HCT116 (cell line): ENCODE measurements at regions not wholly inside any gene's neighbourhood (a gene's known extent, or its start where the extent isn't known, plus 50 kb on each side); places are given as distances from the start of the nearest gene placed in this dataset.

ENCODE experiments used
- ATAC-seq: fragments of 200-7000 bp; cut with Tn5 transposase; 2 replicates; pipeline ENCODE4 v1.9.1; 2020; ENCODE audit warnings: mild to moderate bottlenecking, moderate library complexity
- BruUV-seq: library from RNA; stranded (reverse); fragments of 400-500 nt; replicated peaks from 2 replicates; lab custom pipeline; 2021; lab: Mats Ljungman, UMichigan
- CTCF ChIA-PET: fragments of 300-600 bp; sonication (Branson Sonifier 250); formaldehyde crosslinking; loops from one replicate; lab custom pipeline; 2021; ENCODE audit warnings: antibody characterized with exemption; lab: Charles Lee
- POLR2A ChIA-PET: fragments of 300-600, 350-600 bp; sonication (Branson Sonifier 250); formaldehyde crosslinking; loops from one replicate; lab custom pipeline; 2021; ENCODE audit warnings: antibody characterized with exemption; lab: Charles Lee
- RAD21 ChIA-PET, 2 experiments: fragments of 300-600 bp; sonication (Branson Sonifier 250); formaldehyde crosslinking; loops; one replicate each; lab custom pipeline; 2023; ENCODE audit warnings: low total read pairs in 2 of 2; ENCODE audit not compliant: uncharacterized antibody in 2 of 2, unreplicated experiment in 2 of 2, low non-redundant PET in 1 of 2; lab: Charles Lee
- DNase-seq: peaks from one replicate; pipeline ENCODE4 v3.0.0-alpha.2; 2010; ENCODE audit warnings: low read depth, low spot score
- H2AFZ ChIP-seq: fragments of 200-600 bp; shearing (Covaris generic), sonication (generic); 2 replicates; pipeline ENCODE4 v1.6.1; 2017; ENCODE audit warnings: low read depth, mixed run types, mixed read lengths, antibody characterized with exemption, low read length; ENCODE audit not compliant: poor library complexity, severe bottlenecking
- H3K27ac ChIP-seq: 2 replicates; pipeline ENCODE4 v1.5.1; 2012; ENCODE audit warnings: low read depth, low read length
- H3K27me3 ChIP-seq: fragments of 200-600 bp; sonication (generic); 2 replicates; pipeline ENCODE4 v1.6.1; 2016; ENCODE audit warnings: mixed run types, low read length, mixed read lengths; ENCODE audit not compliant: insufficient read depth
- H3K36me3 ChIP-seq, 2 experiments: fragments of 200-500 bp in 1 of 2; fragments of 200-600 bp in 1 of 2; sonication (Bioruptor generic) in 1 of 2; sonication (generic) in 1 of 2; 2 replicates each; pipeline versions ENCODE4 v1.5.1 to v1.6.1; 2014 to 2016; ENCODE audit warnings: low read length in 2 of 2, inconsistent platforms in 1 of 2, mixed read lengths in 1 of 2, mixed run types in 1 of 2; ENCODE audit not compliant: insufficient read depth in 2 of 2, control insufficient read depth in 1 of 2
- H3K4me1 ChIP-seq, 2 experiments: fragments of 200-600 bp in 1 of 2; sonication (generic) in 1 of 2; 2 replicates each; pipeline versions ENCODE4 v1.5.1 to v1.6.1; 2012 to 2017; ENCODE audit warnings: low read length in 2 of 2, inconsistent platforms in 1 of 2, mild to moderate bottlenecking in 1 of 2, mixed read lengths in 1 of 2, mixed run types in 1 of 2, moderate library complexity in 1 of 2; ENCODE audit not compliant: insufficient read depth in 2 of 2, control insufficient read depth in 1 of 2
- H3K4me2 ChIP-seq: fragments of 200-600 bp; sonication (generic); 2 replicates; pipeline ENCODE4 v1.6.1; 2017; ENCODE audit warnings: mixed run types, low read length, mixed read lengths
- H3K4me3 ChIP-seq, 2 experiments: fragments of 200-600 bp in 1 of 2; sonication (generic) in 1 of 2; replicated peaks in 1 of 2; 2 replicates each; pipeline ENCODE4 v1.5.1; 2011 to 2016; ENCODE audit warnings: low read length in 2 of 2, control low read depth in 1 of 2, low read depth in 1 of 2, mild to moderate bottlenecking in 1 of 2, mixed read lengths in 1 of 2, mixed run types in 1 of 2
- H3K79me2 ChIP-seq: fragments of 200-600 bp; sonication (generic); 2 replicates; pipeline ENCODE4 v1.6.1; 2017; ENCODE audit warnings: mild to moderate bottlenecking, mixed run types, low read length, moderate library complexity, mixed read lengths; ENCODE audit not compliant: insufficient read depth
- H3K9ac ChIP-seq: fragments of 200-600 bp; sonication (generic); 2 replicates; pipeline ENCODE4 v1.6.1; 2016; ENCODE audit warnings: low read length, mixed read lengths
- H3K9me2 ChIP-seq: fragments of 200-600 bp; sonication (generic), shearing (Covaris generic); 2 replicates; pipeline ENCODE4 v1.6.1; 2017; ENCODE audit warnings: mixed run types, mild to moderate bottlenecking, moderate library complexity; ENCODE audit not compliant: insufficient read depth
- H3K9me3 ChIP-seq, 2 experiments: fragments of 200-500 bp in 1 of 2; fragments of 200-600 bp in 1 of 2; sonication (Bioruptor generic) in 1 of 2; sonication (generic) in 1 of 2; 2 replicates each; pipeline ENCODE4 v1.6.1; 2014 to 2017; ENCODE audit warnings: low read length in 2 of 2, mixed read lengths in 2 of 2, inconsistent platforms in 1 of 2, low read depth in 1 of 2, mild to moderate bottlenecking in 1 of 2, mixed run types in 1 of 2, moderate library complexity in 1 of 2; ENCODE audit not compliant: control insufficient read depth in 1 of 2, insufficient read depth in 1 of 2
- H4K20me1 ChIP-seq: fragments of 200-600 bp; sonication (generic), shearing (Covaris generic); 2 replicates; pipeline ENCODE4 v1.6.1; 2017; ENCODE audit warnings: mixed run types, mild to moderate bottlenecking, moderate library complexity; ENCODE audit not compliant: insufficient read depth
- CBX3 ChIP-seq: IDR thresholded peaks from 2 replicates; pipeline ENCODE4 v1.6.1; 2012; ENCODE audit warnings: low read depth
- CEBPB ChIP-seq: IDR thresholded peaks from 2 replicates; pipeline ENCODE4 v1.6.1; 2012; ENCODE audit warnings: low read depth
- EZH2phosphoT487 ChIP-seq: fragments of 200-600 bp; IDR thresholded peaks from 2 replicates; pipeline ENCODE4 v1.6.1; 2018; ENCODE audit warnings: antibody characterized with exemption, borderline replicate concordance
- FOSL1 ChIP-seq: IDR thresholded peaks from 2 replicates; pipeline ENCODE4 v1.6.1; 2012; ENCODE audit warnings: low read depth
- POLR2A ChIP-seq: IDR thresholded peaks from 2 replicates; pipeline ENCODE4 v1.7.0; 2011; ENCODE audit warnings: borderline replicate concordance; ENCODE audit not compliant: insufficient read depth, insufficient read length; ENCODE audit errors: extremely low read depth
- SP1 ChIP-seq: IDR thresholded peaks from 2 replicates; pipeline ENCODE4 v1.6.1; 2012; ENCODE audit warnings: low read depth
- YY1 ChIP-seq: IDR thresholded peaks from 2 replicates; pipeline ENCODE4 v1.6.1; 2011; ENCODE audit warnings: low read length, low read depth, moderate library complexity, mild to moderate bottlenecking; ENCODE audit not compliant: insufficient replicate concordance; ENCODE audit errors: extremely low read depth
- intact Hi-C: fragments of 100-400 bp; cut with micrococcal nuclease; formaldehyde crosslinking; loops from 2 replicates; pipeline ENCODE4 v1.10.0; 2022
- TF ChIP-seq, protein P1 (sequence below), 3 experiments: fragments of 200-600 bp in 1 of 3; sonication (generic) in 1 of 3; IDR thresholded peaks in 2 of 3; conservative IDR thresholded peaks in 1 of 3; 2 replicates each; pipeline ENCODE4 v1.5.1; 2012 to 2017; ENCODE audit warnings: low read depth in 2 of 3, low read length in 2 of 3, antibody characterized with exemption in 1 of 3, borderline replicate concordance in 1 of 3, control low read depth in 1 of 3, mild to moderate bottlenecking in 1 of 3, mixed read lengths in 1 of 3, mixed run types in 1 of 3, moderate library complexity in 1 of 3; ENCODE audit not compliant: insufficient read depth in 1 of 3

GRCh38 chr6:27183060-27183832 lies 64.3 kb upstream of the PRSS16 start:
- Histone ChIP-seq H3K27ac (no peak overlapping the region), H2AFZ (no peak overlapping the region), H3K9me2 (no peaks in the 10 kb centered on the region), H3K4me1 (peaks cover 0 to 8% of the 10 kb centered on the region in 2 experiments; a peak in 2 of 4 replicates), H3K36me3 (no peaks in the 10 kb centered on the region), H4K20me1 (no peaks in the 10 kb centered on the region), H3K9me3 (0 out of 4 replicates have a peak, but pooled peaks cover 0 to 3% of the 10 kb centered on the region in 2 experiments), H3K4me3 (no peak overlapping the region), H3K27me3 (no peaks in the 10 kb centered on the region), H3K9ac (no peak overlapping the region), H3K79me2 (no peaks in the 10 kb centered on the region), H3K4me2 (no peak overlapping the region)
- ATAC-seq (no peak), DNase-seq (no peak)
- BruUV-seq = no TSS peak
- CTCF ChIA-PET = no interaction called here
- intact Hi-C loops = no loop called here
- TF ChIP-seq FOSL1 (no peak), POLR2A (no peak), SP1 (no peak), CBX3 (no peak), CEBPB (no peak), EZH2phosphoT487 (no peak), YY1 (no peak)
- TF ChIP-seq, protein P1, sequence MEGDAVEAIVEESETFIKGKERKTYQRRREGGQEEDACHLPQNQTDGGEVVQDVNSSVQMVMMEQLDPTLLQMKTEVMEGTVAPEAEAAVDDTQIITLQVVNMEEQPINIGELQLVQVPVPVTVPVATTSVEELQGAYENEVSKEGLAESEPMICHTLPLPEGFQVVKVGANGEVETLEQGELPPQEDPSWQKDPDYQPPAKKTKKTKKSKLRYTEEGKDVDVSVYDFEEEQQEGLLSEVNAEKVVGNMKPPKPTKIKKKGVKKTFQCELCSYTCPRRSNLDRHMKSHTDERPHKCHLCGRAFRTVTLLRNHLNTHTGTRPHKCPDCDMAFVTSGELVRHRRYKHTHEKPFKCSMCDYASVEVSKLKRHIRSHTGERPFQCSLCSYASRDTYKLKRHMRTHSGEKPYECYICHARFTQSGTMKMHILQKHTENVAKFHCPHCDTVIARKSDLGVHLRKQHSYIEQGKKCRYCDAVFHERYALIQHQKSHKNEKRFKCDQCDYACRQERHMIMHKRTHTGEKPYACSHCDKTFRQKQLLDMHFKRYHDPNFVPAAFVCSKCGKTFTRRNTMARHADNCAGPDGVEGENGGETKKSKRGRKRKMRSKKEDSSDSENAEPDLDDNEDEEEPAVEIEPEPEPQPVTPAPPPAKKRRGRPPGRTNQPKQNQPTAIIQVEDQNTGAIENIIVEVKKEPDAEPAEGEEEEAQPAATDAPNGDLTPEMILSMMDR (IDR thresholded peaks at IDR 0.05 in 2 of 3, conservative IDR thresholded peaks at IDR 0.05 in 1 of 3; ENCODE audit: borderline replicate concordance in 1 of 3, insufficient read depth in 1 of 3, low read depth in 2 of 3, low read length in 2 of 3) = no peak
- TF ChIP-seq, all 23 proteins: peak for 0
- ChIA-PET POLR2A (interaction anchor here (0.7 kb wide), 1 partner anchor 189 kb away, joined by 3 read pairs; no protein-coding TSS in a partner anchor), RAD21 (no interaction called here)
